ENCODE measurements at regions not wholly inside any gene's neighbourhood (a gene's known extent, or its start where the extent isn't known, plus 50 kb on each side); places are given as distances from the start of the nearest gene placed in this dataset.
"Not testable (repeated sequence)": the region's sequence is repeated elsewhere in the genome, so short reads cannot be mapped to it uniquely, and the experiment has no call there.

DNA sequence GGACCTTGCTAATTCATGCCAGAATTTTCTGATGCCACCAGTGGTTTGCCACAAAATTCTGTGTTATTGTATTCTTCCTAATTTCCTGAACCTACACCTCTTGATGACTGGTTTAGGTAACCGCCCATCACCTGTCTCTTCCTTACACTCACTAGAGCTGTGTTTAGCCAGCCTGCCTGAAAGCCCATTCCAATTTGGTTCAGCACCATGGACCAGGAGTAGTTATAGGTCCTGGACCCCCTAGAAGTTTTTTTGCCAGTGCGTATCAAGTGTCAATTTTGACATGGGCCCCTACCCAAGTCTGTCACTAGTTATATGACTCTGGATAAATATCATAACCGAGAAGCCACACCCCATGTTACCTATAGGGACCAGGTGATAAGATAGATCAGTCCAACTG, 94.0 kb upstream of the NAP1L1 start:
- no peak for DNase-seq (ENCODE audit: low spot score)

DNA sequence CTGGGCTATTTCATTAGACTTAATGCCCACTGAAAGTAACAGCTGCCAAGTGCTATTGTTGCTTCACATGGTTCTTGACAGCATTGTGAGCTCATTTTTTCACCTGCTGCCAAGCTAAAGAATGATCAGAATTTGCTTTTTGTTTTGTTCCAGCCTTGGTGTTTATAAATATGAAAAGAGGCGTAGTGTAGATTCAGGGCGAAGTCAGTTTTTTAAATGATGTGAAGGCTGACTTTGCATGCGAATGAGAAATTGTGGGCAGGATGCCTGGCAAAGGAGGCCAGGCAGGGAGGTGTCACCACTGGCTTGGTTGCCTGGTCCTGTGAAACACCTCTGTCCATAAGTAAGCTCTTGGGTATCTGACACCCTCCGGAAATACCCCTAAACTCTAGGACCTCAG, 93.3 kb upstream of the NAP1L1 start:
- no peak for DNase-seq (ENCODE audit: low spot score)

- no peak for DNase-seq (ENCODE audit: low spot score)
Measured at GRCh38 chr12:76176940-76177339, 92.5 kb upstream of the NAP1L1 start.

- not testable (repeated sequence) for DNase-seq (ENCODE audit: low spot score)
Measured at GRCh38 chr12:76175946-76176345, 91.5 kb upstream of the NAP1L1 start.

DNA sequence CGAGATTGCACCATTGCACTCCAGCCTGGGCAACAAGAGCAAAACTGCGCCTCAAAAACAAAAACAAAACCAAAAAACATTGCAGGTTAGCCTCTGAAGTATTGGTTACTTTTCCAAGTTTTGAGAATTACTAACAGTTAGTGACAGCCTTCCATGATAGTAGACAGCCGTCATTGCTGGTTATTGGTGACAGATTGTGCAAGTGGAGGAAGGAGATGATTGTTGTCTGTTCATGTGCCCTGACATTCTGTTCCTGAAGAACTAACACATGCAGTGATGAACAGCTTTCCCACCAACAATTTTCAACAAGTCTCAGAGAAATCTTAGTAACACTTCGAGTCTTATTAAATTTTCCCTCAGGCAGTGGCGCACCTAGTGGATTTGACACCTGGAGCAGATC, 89.3 kb upstream of the NAP1L1 start:
- DNase-seq (ENCODE audit: low spot score) = no peak

DNA sequence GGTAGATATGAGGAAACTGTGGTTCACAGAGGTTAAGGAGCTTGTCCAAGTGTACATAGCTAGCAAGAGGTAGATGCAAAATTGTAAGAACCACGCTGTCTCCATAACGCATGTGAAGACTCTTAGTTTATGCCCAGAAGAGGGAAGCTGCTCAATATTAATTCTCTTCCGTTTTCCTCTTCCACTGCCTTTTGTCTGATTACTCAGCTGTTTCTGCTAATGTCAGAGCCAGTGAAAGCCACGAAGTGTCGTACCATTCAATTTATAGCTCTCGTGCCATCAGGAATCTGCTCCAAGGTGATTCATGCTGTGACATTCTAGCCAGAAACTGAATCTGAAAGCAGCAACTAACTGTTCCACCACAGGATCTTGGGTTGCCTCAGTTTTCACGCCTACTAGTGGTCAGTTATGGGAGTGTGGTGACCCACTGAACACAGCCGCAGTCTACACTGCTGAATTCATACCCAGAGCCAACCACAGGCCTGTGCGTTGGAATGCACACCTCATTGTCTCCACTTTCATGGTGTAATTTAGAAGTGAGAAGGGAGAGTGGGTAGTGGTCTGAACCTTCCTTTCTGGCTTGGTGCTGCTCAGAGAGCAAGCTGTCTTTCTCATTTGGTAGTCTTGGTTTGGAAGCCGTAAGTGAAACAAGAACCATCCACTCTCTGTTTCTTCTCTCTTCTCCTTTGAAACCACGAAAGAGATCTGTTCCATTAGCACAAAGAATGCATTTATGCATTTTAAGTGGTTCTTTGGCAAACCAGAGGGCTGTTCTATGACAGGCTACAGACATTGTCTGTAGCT, 74.2 kb upstream of the NAP1L1 start:
- DNase-seq (ENCODE audit: low spot score) = peak; percentile 83

DNA sequence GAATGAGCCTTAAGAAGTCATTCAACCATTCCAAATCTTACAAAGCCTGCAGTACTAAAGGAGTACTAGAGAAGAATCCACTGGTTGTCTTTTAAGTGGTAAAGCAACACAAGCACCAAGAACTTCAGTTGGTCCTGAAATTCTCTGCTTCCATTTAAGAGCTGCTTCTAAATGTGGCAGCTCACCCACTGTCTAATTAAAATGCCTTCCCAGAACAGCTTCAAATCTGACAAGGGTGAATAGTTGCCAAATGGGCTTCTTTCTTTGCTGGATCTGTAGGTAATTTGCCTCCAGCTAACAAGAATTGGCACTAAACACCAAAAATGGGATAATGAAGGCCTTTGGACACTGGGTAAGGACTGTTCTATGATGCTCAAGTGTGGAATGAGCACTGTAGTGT, 72.2 kb upstream of the NAP1L1 start:
- DNase-seq (ENCODE audit: low spot score) = no peak

DNA sequence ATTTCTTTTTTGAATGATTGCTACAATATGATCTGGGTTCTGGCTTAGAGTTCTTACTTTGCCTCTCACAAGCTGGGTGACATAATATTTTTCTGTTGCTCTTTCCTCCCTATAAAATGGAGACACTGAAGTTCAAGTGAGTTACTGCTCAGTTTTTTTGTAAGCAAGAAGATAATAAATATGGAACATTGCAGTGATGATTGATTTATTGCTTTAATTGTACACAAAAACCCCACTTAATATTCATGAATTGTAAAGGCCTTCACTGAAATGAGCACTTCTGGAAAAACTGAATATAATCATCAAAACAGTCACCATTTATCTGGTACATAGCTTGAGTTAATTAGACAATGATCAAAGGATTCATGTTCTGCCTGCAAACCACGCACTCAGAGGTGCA, 71.8 kb upstream of the NAP1L1 start:
- no peak for DNase-seq (ENCODE audit: low spot score)

DNA sequence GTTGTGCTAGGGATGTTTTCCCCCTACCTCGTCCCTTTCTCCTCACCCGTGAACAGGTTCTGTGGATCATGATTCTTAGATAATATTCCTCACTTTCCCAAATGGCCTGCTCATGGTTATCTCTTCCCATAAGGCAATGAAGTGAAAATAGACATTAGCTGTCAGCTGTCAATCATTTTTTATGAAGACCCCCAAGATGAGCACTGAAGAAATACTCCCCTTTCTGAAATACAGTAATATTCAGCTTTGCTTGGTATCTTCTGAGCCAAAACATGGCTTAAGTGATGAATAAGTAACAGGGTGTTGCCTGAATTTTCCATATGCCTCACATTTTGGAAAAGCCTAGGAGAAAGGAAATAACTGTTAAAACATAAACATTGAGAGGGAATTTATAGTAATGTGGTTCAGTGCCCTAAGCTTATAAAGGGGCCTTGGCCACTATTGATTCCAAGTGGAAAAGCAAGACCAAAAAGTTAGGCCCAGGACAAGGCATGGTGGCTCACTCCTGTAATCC, 70.7 kb upstream of the NAP1L1 start:
- DNase-seq (ENCODE audit: low spot score) = no peak

- DNase-seq (ENCODE audit: low spot score) = no peak
Measured at GRCh38 chr12:76153616-76154015, 69.1 kb upstream of the NAP1L1 start.

DNA sequence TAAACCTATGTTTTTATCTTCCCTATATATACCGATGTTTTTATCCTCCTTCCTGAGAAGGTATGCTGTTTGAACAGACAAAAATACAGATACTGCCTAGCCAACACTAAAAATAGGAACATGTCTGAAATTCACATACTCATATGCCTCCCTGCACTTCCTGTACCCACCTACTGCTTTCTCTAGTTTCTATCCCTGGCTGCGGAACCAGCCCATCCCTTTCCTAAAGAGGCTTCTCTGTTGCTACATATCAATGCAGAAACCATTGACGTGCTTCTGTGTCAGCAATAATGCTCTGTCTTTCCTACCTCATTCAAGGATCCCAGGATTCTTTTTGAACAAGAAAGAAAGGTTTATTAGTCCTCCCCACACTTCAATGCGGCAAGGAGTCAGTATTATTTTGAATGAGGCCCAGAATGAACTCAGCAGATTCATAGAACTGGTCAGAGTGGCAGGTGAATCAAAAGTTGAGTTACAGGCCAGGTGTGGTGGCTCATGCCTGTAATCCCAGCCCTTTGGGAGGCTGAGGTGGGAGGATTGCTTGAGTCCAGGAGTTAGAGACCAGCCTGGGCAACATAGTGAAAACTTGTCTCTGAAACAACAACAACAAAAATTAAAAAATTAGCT, 67.8 kb upstream of the NAP1L1 start:
- no peak for DNase-seq (ENCODE audit: low spot score)

GRCh38 chr12:76144245-76144549, 59.7 kb upstream of the NAP1L1 start:
- no peak for DNase-seq (ENCODE audit: low spot score)

- no peak for DNase-seq (ENCODE audit: low spot score)
Measured at GRCh38 chr12:76143343-76144244, 59.1 kb upstream of the NAP1L1 start.

DNA sequence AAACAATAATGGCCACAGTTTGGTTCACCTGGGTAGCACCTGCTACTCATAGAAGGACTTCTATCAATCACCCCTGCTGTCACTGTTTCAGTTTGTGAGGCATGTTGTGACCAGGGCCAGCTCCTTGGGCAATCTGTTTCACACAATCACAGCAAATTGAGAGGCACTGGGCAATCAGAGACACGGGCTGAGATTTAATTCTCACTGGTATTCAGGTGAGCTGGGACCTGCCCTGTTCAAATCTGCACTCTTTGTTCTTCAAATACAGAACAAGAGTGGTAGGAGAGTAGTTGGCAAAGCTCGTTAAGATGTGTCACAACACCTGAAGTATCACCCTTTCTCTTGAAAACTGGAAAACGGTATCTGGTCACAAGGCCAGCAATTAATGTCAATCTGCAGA, 57.8 kb upstream of the NAP1L1 start:
- no peak for DNase-seq (ENCODE audit: low spot score)

DNA sequence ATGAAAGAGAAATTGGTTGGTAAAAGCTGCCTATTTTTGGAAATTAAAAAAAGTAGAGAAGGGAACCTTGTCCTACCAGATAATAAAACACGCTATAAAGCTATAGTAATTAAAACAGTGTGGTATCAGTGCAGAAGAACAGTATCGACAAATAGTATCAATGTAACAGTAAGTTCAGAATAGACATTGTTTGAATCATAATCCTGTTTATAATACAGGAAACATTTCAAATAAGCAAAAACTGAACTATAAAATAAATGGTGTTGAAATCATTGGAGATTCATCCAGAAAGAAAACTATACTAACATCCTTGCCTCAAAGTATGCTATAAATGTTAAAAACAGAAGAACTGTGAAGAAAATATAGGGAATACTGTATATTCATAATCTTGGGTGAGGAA, 54.2 kb upstream of the NAP1L1 start:
- no peak for DNase-seq (ENCODE audit: low spot score)

- no peak for DNase-seq (ENCODE audit: low spot score)
Measured at GRCh38 chr12:76137606-76138005, 53.1 kb upstream of the NAP1L1 start.

GRCh38 chr12:76135456-76135855, 51.0 kb upstream of the NAP1L1 start:
- no peak for DNase-seq (ENCODE audit: low spot score)
